GM12878 (cell line): ENCODE measurements at regions not wholly inside any gene's neighbourhood (a gene's known extent, or its start where the extent isn't known, plus 50 kb on each side); places are given as distances from the start of the nearest gene placed in this dataset.

Experiments
- ATAC-seq: fragments of 200-7000 bp; cut with Tn5 transposase; 3 replicates; pipeline ENCODE4 v1.9.1; 2020; ENCODE audit warnings: mild to moderate bottlenecking, moderate library complexity
- BruUV-seq: library from RNA; stranded (reverse); fragments of 400-500 nt; replicated peaks from 2 replicates; lab custom pipeline; 2021; lab: Mats Ljungman, UMichigan
- CTCF ChIA-PET: fragments of 300-600 bp; sonication (Branson Sonifier 250); formaldehyde crosslinking; extraction: SDS; loops from one replicate; lab custom pipeline; 2021; ENCODE audit warnings: inconsistent platforms; lab: Yijun Ruan, JAX
- POLR2A ChIA-PET: fragments of 350-600 bp; formaldehyde crosslinking; extraction: SDS; loops from one replicate; lab custom pipeline; 2021; ENCODE audit warnings: inconsistent platforms; lab: Charles Lee
- RAD21 ChIA-PET: fragments of 300-600 bp; sonication (Branson Sonifier 250); formaldehyde crosslinking; loops from one replicate; lab custom pipeline; 2023; ENCODE audit warnings: antibody characterized with exemption; ENCODE audit not compliant: unreplicated experiment; lab: Charles Lee
- SMC1A ChIA-PET: fragments of 300-600 bp; sonication (Branson Sonifier 250); formaldehyde crosslinking; loops from one replicate; lab custom pipeline; 2023; ENCODE audit not compliant: unreplicated experiment, uncharacterized antibody; lab: Charles Lee
- DNase-seq: peaks from one replicate; pipeline ENCODE4 v3.0.0-alpha.2; 2011; ENCODE audit warnings: low read depth, low spot score
- FAIRE-seq: peaks from 3 replicates; lab custom pipeline; 2011; peaks lifted over from hg19 to GRCh38; lab: Jason Lieb, UNC
- H2AFZ ChIP-seq: 2 replicates; pipeline ENCODE4 v1.6.0; 2011; ENCODE audit warnings: low read depth, low read length, control low read depth; ENCODE audit not compliant: control insufficient read depth
- H3K27ac ChIP-seq: 2 replicates; pipeline ENCODE4 v1.5.1; 2011; ENCODE audit warnings: control low read depth; ENCODE audit not compliant: control insufficient read depth, insufficient read depth
- H3K27me3 ChIP-seq, 2 experiments: replicated peaks in 1 of 2; 2 replicates each; pipeline versions ENCODE4 v1.6.0 to v1.6.1; 2011; ENCODE audit warnings: low read length in 1 of 2; ENCODE audit not compliant: control insufficient read depth in 2 of 2, insufficient read depth in 2 of 2
- H3K36me3 ChIP-seq, 2 experiments: 2 replicates each; pipeline ENCODE4 v1.5.1; 2011; ENCODE audit warnings: low read length in 1 of 2; ENCODE audit not compliant: control insufficient read depth in 2 of 2, insufficient read depth in 2 of 2
- H3K4me1 ChIP-seq: 2 replicates; pipeline ENCODE4 v1.6.1; 2011; ENCODE audit warnings: mild to moderate bottlenecking, low read length, moderate library complexity, mixed read lengths; ENCODE audit not compliant: control insufficient read depth, insufficient read depth
- H3K4me2 ChIP-seq: 2 replicates; pipeline ENCODE4 v1.6.0; 2011; ENCODE audit warnings: control low read depth; ENCODE audit not compliant: control insufficient read depth, insufficient read depth
- H3K4me3 ChIP-seq: fragments of 200-600 bp; sonication (generic); 2 replicates; pipeline ENCODE4 v1.5.1; 2016
- H3K79me2 ChIP-seq: 2 replicates; pipeline ENCODE4 v1.6.0; 2011; ENCODE audit warnings: low read length; ENCODE audit not compliant: control insufficient read depth, insufficient read depth
- H3K9ac ChIP-seq: 2 replicates; pipeline ENCODE4 v1.8.0; 2011; ENCODE audit warnings: low read length, control low read depth, mixed read lengths; ENCODE audit not compliant: control insufficient read depth, insufficient read depth
- H3K9me3 ChIP-seq: replicated peaks from 3 replicates; pipeline ENCODE4 v1.5.1; 2011; ENCODE audit warnings: mild to moderate bottlenecking, low read length; ENCODE audit not compliant: control insufficient read depth, insufficient read depth
- H4K20me1 ChIP-seq: 2 replicates; pipeline ENCODE4 v1.6.0; 2011; ENCODE audit not compliant: control insufficient read depth, insufficient read depth
- CBX3 ChIP-seq: fragments of 200-600 bp; sonication (generic); IDR thresholded peaks from 2 replicates; pipeline ENCODE4 v1.6.1; 2016; ENCODE audit warnings: low read depth, borderline replicate concordance
- CEBPB ChIP-seq, 2 experiments: fragments of 150-350 bp in 1 of 2; IDR thresholded peaks; 2 replicates each; pipeline ENCODE4 v1.6.1; 2012 to 2014; ENCODE audit warnings: low read depth in 2 of 2, low read length in 2 of 2, borderline replicate concordance in 1 of 2, inconsistent platforms in 1 of 2
- CREM ChIP-seq: IDR thresholded peaks from 2 replicates; pipeline ENCODE4 v1.6.1; 2014; ENCODE audit warnings: antibody characterized with exemption, low read depth
- EGR1 ChIP-seq, 2 experiments: IDR thresholded peaks; 1 replicate in 1 of 2; 2 replicates in 1 of 2; pipeline ENCODE4 v1.6.1; 2011 to 2012; ENCODE audit warnings: low read depth in 2 of 2, low read length in 2 of 2, borderline replicate concordance in 1 of 2, mild to moderate bottlenecking in 1 of 2, moderate library complexity in 1 of 2
- IKZF2 ChIP-seq, 2 experiments: fragments of 450-650 bp; IDR thresholded peaks; 2 replicates each; pipeline ENCODE4 v1.6.1; 2017; ENCODE audit warnings: mild to moderate bottlenecking in 2 of 2, moderate library complexity in 2 of 2
- NRF1 ChIP-seq: conservative IDR thresholded peaks from 2 replicates; pipeline ENCODE4 v1.6.1; 2011; ENCODE audit warnings: mild to moderate bottlenecking, low read depth, low read length, improper control_type of control experiment
- STAT1 ChIP-seq: fragments of 450-650 bp; conservative IDR thresholded peaks from 2 replicates; pipeline ENCODE4 v1.6.1; 2014; ENCODE audit warnings: antibody characterized with exemption, mild to moderate bottlenecking
- WRNIP1 ChIP-seq: IDR thresholded peaks from 2 replicates; pipeline ENCODE4 v1.6.1; 2011; ENCODE audit warnings: low read depth, low read length, improper control_type of control experiment, borderline replicate concordance
- WGBS: methylation state at CpG from one replicate; pipeline ENCODE4 v1.1.6; 2016; ENCODE audit warnings: low lambda C conversion rate; ENCODE audit not compliant: insufficient replicate concordance, insufficient coverage; ENCODE audit errors: missing lambda C conversion rate; 5-methylcytosine and 5-hydroxymethylcytosine counted together
- in situ Hi-C: fragments of 300-500 bp; cut with MboI; formaldehyde crosslinking; loops from 9 replicates; pipeline ENCODE4 v1.14.3; 2018; ENCODE audit warnings: mixed read lengths
- intact Hi-C: fragments of 100-400 bp; cut with micrococcal nuclease; formaldehyde crosslinking; loops from one replicate; pipeline ENCODE4 v1.14.2; 2022; ENCODE audit not compliant: unreplicated experiment
- TF ChIP-seq, protein P1 (sequence below): fragments of 450-650 bp; formaldehyde crosslinking; IDR thresholded peaks from 2 replicates; pipeline ENCODE4 v1.4.0; 2020; ENCODE audit warnings: mild to moderate bottlenecking, moderate library complexity
- TF ChIP-seq, protein P2 (sequence below): IDR thresholded peaks from 2 replicates; pipeline ENCODE4 v1.6.1; 2012; ENCODE audit warnings: mild to moderate bottlenecking, low read depth, low read length

DNA sequence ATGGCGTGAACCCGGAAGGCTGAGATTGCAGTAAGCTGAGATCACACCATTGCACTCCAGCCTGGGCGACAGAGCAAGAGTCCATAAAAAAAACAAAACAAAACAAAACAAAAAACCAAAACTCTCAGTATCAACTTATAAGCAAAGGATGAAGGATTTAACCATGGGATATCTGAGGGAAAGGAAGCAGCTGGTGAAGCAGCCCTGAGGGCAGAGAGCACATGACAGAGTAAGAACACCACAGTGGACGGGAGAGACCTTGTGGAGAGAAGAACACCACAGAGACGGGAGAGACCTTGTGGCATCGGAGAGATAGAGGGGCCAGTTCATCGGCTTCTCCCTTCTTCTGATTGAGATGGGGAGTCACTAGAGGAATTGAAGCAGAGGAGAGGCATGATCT is 697.2 kb downstream of the HDGFL1 start:
- Histone ChIP-seq H3K27ac (no peak overlapping the region), H4K20me1 (no peaks in the 10 kb centered on the region), H3K27me3 (no peaks in the 10 kb centered on the region), H3K4me3 (no peak overlapping the region), H2AFZ (no peak overlapping the region), H3K4me2 (no peak overlapping the region), H3K9me3 (no peaks in the 10 kb centered on the region), H3K36me3 (no peaks in the 10 kb centered on the region), H3K79me2 (no peaks in the 10 kb centered on the region), H3K9ac (no peak overlapping the region), H3K4me1 (no peaks in the 10 kb centered on the region)
- ATAC-seq (no peak), DNase-seq (no peak), FAIRE-seq (no peak)
- POLR2A ChIA-PET = no interaction called here
- TF ChIP-seq, protein P1, sequence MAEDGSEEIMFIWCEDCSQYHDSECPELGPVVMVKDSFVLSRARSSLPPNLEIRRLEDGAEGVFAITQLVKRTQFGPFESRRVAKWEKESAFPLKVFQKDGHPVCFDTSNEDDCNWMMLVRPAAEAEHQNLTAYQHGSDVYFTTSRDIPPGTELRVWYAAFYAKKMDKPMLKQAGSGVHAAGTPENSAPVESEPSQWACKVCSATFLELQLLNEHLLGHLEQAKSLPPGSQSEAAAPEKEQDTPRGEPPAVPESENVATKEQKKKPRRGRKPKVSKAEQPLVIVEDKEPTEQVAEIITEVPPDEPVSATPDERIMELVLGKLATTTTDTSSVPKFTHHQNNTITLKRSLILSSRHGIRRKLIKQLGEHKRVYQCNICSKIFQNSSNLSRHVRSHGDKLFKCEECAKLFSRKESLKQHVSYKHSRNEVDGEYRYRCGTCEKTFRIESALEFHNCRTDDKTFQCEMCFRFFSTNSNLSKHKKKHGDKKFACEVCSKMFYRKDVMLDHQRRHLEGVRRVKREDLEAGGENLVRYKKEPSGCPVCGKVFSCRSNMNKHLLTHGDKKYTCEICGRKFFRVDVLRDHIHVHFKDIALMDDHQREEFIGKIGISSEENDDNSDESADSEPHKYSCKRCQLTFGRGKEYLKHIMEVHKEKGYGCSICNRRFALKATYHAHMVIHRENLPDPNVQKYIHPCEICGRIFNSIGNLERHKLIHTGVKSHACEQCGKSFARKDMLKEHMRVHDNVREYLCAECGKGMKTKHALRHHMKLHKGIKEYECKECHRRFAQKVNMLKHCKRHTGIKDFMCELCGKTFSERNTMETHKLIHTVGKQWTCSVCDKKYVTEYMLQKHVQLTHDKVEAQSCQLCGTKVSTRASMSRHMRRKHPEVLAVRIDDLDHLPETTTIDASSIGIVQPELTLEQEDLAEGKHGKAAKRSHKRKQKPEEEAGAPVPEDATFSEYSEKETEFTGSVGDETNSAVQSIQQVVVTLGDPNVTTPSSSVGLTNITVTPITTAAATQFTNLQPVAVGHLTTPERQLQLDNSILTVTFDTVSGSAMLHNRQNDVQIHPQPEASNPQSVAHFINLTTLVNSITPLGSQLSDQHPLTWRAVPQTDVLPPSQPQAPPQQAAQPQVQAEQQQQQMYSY (CRISPR knock-in tag) = no peak
- TF ChIP-seq WRNIP1 = no peak
- TF ChIP-seq NRF1 = no peak
- no peak for TF ChIP-seq CEBPB (IDR thresholded peaks at IDR 0.05; ENCODE audit: borderline replicate concordance in 1 of 2, low read depth in 2 of 2, low read length in 2 of 2)
- no peak for TF ChIP-seq STAT1
- TF ChIP-seq, protein P2, sequence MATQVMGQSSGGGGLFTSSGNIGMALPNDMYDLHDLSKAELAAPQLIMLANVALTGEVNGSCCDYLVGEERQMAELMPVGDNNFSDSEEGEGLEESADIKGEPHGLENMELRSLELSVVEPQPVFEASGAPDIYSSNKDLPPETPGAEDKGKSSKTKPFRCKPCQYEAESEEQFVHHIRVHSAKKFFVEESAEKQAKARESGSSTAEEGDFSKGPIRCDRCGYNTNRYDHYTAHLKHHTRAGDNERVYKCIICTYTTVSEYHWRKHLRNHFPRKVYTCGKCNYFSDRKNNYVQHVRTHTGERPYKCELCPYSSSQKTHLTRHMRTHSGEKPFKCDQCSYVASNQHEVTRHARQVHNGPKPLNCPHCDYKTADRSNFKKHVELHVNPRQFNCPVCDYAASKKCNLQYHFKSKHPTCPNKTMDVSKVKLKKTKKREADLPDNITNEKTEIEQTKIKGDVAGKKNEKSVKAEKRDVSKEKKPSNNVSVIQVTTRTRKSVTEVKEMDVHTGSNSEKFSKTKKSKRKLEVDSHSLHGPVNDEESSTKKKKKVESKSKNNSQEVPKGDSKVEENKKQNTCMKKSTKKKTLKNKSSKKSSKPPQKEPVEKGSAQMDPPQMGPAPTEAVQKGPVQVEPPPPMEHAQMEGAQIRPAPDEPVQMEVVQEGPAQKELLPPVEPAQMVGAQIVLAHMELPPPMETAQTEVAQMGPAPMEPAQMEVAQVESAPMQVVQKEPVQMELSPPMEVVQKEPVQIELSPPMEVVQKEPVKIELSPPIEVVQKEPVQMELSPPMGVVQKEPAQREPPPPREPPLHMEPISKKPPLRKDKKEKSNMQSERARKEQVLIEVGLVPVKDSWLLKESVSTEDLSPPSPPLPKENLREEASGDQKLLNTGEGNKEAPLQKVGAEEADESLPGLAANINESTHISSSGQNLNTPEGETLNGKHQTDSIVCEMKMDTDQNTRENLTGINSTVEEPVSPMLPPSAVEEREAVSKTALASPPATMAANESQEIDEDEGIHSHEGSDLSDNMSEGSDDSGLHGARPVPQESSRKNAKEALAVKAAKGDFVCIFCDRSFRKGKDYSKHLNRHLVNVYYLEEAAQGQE = no peak
- no peak for TF ChIP-seq CREM
- TF ChIP-seq EGR1 (IDR thresholded peaks at IDR 0.05; ENCODE audit: borderline replicate concordance in 1 of 2, low read depth in 2 of 2, low read length in 2 of 2) = no peak
- TF ChIP-seq CBX3 = no peak
- no peak for TF ChIP-seq IKZF2 (IDR thresholded peaks at IDR 0.05)
- 53% methylated on average over 7 of the region's 7 CpGs for WGBS
- RAD21 ChIA-PET = no interaction called here
- in situ Hi-C loops (no loop called here), intact Hi-C loops (no loop called here)
- CTCF ChIA-PET = no interaction called here
- SMC1A ChIA-PET = no interaction called here
- BruUV-seq = no TSS peak
